ENCODE measurements at regions not wholly inside any gene's neighbourhood (a gene's known extent, or its start where the extent isn't known, plus 50 kb on each side); places are given as distances from the start of the nearest gene placed in this dataset.

GRCh38 chrX:63526863-63527262, 175.7 kb upstream of the SPIN4 start:
- TF ChIP-seq ZNF253 (CRISPR knock-in tag; IDR thresholded peaks at IDR 0.05; ENCODE audit: borderline replicate concordance) (no peak), ARHGAP35 (CRISPR knock-in tag; IDR thresholded peaks at IDR 0.05; ENCODE audit: borderline replicate concordance) (no peak), ZNF280B (CRISPR knock-in tag; IDR thresholded peaks at IDR 0.05; ENCODE audit: borderline replicate concordance) (no peak), MAZ (IDR thresholded peaks at IDR 0.05; ENCODE audit: borderline replicate concordance, low read depth, low read length) (no peak), MAZ (CRISPR knock-in tag; IDR thresholded peaks at IDR 0.05; ENCODE audit: low read depth) (no peak), SUZ12 (IDR thresholded peaks at IDR 0.05; ENCODE audit: low read depth, low read length) (no peak), ZBTB43 (CRISPR knock-in tag; conservative IDR thresholded peaks at IDR 0.05) (no peak), NFE2L2 (IDR thresholded peaks at IDR 0.05; ENCODE audit: low read length) (no peak), ZNF639 (CRISPR knock-in tag; conservative IDR thresholded peaks at IDR 0.05) (no peak), CTCF (CRISPR knock-in tag; IDR thresholded peaks at IDR 0.05) (no peak), TAF15 (IDR thresholded peaks at IDR 0.05; ENCODE audit: low read depth, low read length, poor library complexity, severe bottlenecking) (no peak), POLR2A (IDR thresholded peaks at IDR 0.05; ENCODE audit: insufficient read depth in 1 of 2, low read depth in 2 of 2, low read length in 2 of 2) (no peak)

All from HepG2 (cell line).